GM18517 (cell line): ENCODE measurements at regions not wholly inside any gene's neighbourhood (a gene's known extent, or its start where the extent isn't known, plus 50 kb on each side); places are given as distances from the start of the nearest gene placed in this dataset.
"Not testable (repeated sequence)": the region's sequence is repeated elsewhere in the genome, so short reads cannot be mapped to it uniquely, and the experiment has no call there.

Source experiments
- ATAC-seq: cut with Tn5 transposase; IDR thresholded peaks from one replicate; pipeline ENCODE4 v1.9.1; 2021; ENCODE audit warnings: mild to moderate bottlenecking, moderate library complexity; ENCODE audit not compliant: unreplicated experiment

DNA sequence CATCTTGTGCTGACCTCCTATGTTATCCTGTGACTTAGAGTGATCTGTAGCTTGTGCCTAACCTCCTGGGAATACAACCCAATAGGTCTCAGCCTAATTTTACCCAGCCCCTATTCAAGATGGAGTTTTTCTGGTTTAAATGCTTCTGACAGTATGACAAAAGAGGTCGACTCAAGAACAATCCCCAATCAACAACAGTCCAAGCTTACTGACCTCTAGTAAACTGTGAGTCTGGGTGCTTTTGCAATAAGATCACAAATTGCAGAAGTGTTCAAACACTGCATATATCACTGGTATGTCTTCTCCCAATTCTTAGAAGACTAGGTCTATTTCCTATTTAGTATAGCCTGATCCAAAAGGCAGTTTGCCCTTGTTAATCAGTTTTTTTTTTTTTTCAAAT is 323.5 kb upstream of the PTGER4 start:
- ATAC-seq, result no peak

- no peak for ATAC-seq
Observed at GRCh38 chr5:40355846-40356245, 323.9 kb upstream of the PTGER4 start.

DNA sequence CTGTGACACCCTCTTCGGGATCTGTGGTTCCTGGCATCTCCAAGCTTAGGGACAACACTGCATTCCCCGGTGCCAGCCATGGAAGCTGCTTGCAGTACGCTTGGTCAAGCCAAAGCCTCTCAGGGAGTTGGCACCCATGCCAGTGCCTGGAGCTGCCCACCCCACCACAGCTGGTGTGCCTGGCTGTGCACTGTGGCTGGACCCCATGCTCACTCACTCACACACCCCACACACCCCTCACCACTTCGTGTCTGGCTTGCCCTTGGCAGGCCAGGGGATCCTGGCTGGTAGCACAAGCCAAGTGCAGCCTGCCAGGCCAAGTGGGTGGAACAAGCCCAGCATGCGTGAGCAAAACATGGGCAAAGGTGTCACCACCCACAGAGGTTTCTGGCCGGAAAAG is 324.5 kb upstream of the PTGER4 start:
- ATAC-seq, result no peak

GRCh38 chr5:40354171-40354570 is 325.5 kb upstream of the PTGER4 start:
- no peak for ATAC-seq

DNA sequence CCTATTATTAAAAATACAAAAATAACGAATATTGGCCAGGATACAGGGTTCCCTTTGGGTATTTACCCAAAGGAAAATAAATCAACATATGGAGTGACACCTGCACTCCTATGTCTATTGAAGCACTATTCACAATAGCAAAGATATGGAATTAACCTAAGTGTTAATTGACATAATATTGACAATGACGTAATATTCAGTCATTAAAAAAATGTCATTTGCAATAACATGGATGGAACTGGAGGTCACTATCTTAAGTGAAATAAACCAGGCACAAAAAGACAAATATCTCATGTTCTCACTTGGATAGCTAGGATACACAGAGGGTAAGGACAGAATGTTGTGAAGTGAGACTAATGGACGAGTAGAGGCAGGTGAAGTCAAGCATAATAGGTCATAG is 326.3 kb upstream of the PTGER4 start:
- no peak for ATAC-seq

DNA sequence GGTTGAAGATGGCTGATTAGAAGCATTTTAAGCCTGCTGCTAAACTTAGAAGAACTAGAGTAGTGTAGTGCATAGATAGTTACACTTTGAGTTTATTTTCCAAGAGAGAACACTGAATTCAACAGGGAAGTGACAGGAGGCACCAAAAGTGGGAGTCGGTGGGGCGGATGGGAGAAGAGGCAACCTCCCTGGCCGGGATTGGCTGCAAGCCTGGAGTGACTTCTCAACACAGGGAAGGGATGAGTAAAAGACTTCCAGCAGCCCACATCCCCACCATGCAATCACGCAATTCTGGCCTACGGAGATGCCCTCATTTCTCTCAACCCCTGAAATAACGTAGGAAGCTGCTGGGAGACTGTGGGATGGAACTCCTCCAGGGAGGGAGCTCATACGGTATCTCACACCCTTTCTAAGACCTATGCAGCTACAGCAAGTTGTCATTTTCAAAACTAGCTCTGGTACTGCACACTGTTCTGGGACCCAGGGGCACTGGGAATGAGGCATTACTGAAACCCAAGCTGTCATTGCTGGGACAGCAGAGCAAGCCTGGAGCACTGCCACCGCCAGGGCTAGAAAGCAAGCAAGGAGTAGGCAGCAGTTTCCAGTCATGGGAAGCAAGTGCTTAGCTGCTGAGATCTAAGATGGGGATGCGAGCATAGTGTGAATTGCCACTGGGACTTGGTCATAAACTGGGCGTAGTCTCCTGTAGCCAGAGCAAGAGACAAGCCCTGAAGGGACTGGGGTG is 331.6 kb upstream of the PTGER4 start:
- ATAC-seq, result no peak

DNA sequence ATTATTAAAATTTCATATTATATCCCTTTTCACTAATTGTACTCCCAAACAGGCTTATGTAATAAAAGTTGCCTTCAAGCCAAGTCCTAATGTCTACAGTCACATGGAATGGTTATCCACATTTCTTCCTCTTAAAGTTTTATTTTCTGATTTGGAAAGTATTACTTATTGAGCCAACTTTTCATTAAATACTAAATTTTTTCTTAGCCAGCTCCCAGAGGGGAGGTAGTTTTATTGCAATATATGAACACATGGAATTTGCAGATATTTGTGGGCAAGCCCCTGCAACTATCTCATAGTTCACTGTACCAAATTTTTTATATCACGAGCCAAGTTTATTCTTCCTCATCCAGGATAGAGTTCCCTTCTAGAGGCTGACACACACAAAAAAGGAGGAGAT is 332.8 kb upstream of the PTGER4 start:
- ATAC-seq, result no peak

GRCh38 chr5:40338434-40338833 is 341.3 kb upstream of the PTGER4 start:
- ATAC-seq, result not testable (repeated sequence)

DNA sequence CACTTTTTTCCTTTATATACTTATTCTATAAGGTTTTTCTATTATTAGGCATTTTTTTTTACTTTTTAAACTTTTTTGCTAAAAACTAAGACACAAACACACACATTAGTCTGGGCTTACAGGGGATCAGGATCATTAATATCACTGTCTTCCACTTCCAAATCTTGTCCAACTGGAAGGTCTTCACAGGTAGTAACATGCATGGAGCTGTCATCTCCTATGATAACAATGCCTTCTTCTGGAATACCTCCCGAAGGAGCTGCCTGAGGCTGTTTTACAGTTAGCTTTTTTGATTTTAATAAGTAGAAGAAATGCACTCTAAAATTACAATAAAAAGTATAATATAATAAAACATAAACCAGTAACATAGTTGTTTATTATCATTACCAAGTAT is 345.5 kb upstream of the PTGER4 start:
- ATAC-seq, result no peak

- peak; percentile 77 for ATAC-seq
Observed at GRCh38 chr5:40333459-40334241, 346.1 kb upstream of the PTGER4 start.

DNA sequence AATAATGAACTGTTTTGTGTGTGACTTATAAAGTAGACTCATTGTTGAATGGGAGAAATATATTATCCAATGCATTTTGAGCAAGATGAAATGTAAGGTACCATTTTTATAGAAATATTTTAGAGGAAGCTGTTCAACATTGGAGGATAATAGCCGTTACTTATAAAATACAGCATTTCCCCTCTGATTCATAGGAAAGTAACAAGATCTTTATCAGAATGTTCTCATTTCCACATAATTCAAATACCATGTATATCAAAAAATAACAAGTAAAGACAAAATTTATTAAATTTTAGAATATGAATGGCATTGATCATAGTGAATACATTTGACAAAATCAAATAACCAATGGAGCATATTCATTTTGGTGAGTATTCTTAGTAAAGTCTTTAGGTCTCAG is 346.7 kb upstream of the PTGER4 start:
- no peak for ATAC-seq

DNA sequence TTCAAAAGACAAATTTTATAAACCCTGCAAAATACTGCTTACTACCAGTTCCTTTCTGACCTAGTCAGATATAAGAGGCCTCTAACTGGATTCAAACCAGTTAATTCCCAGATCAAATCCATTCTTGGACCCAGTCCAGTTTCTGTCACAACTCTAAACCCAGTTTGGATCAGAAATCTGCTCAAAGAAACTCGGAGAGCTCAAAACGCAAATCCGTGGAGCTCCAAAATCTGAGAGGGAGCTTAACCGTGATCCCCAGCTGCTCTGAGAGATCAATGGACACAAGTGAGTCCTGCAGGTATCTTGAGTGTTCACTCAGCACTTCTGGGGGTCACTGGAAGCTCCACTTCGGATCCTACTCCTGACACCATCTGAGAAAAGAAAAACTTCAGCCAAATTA is 348.1 kb upstream of the PTGER4 start:
- ATAC-seq, result no peak

GRCh38 chr5:40321514-40321913 is 358.2 kb upstream of the PTGER4 start:
- no peak for ATAC-seq

DNA sequence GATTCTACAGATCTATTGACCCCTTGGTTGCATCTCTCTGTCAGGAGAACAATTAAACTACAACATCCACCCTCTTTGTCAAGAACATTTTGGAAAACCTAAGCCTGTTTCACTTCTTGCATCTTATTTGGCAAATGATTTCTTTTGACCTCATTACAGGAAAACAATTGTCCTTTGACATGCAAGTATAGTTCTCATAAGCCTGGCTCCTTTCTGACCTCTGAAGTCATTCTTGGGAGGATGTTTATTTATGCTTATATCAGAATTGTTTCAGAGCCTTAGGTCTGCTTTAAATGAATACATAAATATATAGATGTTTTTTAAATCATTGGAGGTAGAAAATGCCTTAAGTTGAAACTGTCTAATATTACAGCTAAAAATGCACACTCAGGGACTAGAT is 361.3 kb upstream of the PTGER4 start:
- ATAC-seq, result no peak

DNA sequence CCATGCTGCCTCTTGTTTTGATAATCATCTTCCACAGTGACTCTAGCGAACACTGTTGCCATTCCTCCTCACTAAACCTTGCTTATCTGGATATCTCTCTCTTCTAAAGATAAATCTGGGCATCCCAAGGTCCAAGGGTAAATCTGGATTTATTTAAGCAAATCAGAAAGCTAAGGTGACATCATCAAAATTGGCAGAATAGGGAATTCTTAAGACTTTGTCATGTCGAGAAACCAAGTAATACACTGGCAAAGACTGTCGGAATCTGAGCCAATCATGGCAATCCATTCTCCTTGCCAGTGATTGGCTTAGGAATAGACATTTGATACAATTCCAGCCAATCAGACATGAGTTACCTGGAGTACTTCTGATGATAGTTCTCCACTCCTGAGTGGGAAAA is 362.7 kb upstream of the PTGER4 start:
- no peak for ATAC-seq

DNA sequence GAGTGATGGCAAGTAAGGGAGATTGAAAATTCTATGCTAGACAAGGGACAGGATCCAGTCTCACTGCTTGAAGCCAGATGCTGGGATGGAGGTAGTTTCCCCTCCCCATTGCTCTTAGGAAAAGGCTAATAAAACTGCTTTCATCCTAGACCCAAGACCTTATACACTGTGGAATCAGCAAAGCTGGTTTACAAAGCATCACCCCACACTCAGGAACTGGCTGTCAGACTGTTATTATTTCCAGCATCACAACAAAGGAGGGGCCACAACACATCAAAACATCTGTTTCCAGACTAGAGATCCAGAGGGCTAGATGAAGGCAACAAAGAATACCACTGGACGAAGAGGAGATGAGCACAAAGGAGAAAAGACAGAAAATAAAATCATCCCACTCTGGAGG is 364.6 kb upstream of the PTGER4 start:
- no peak for ATAC-seq

- no peak for ATAC-seq
Observed at GRCh38 chr5:40314275-40314674, 365.4 kb upstream of the PTGER4 start.

DNA sequence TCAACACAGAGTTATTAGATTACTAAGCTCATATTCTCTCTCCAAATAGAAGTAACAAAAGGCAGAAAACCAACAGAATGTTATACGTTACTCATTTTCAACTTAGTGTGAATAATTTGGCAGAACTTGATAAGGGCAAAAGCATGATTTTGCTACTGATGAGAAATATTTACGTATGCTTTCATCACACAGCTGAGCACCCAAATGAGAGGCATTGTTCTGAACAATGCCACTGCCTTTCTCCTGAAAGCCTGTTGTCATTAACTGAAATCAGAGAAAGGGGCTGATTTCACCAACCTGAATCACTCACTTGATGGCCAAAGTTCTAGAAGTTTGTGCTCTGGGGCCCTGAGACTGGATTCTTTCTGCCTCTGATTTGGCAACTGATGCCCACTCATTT is 367.5 kb upstream of the PTGER4 start:
- no peak for ATAC-seq

- no peak for ATAC-seq
Observed at GRCh38 chr5:40309851-40310250, 369.9 kb upstream of the PTGER4 start.

DNA sequence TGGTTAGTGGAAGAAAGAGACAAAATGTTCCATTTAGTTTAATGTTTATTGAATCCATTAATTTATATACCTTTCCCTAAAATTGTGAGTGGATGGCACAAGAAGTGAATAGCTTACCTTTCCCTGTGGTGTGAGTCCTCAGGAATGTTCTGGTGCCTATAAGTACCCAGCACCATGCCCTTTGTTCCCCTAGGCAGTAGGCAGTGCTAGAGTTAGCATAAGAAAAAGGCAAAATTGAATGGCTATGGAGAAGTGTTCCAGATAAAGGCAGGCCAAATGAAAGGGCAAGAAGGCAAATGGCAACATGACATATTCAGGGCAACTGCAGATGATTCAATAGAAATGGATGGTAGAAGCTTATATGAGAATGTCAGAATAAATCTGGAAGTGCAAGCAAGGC is 370.8 kb upstream of the PTGER4 start:
- ATAC-seq, result no peak

DNA sequence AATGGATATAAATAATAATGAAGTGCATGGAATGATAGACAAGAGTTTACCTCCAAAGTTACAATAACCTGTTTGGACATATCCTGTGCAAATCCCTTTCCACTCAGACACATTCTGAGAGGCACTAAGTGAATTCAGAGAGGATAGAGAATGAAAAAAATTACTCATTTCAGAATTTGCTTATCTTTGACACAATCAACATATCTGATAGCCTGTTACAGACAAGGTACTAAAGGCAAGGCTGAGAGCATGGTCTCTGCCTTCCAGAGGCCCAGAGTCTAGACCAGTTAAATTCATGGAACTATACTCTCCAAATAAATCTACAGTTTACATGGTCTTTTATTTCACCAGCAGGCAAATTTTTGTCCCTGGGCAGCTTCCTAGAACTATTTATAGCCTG is 371.8 kb upstream of the PTGER4 start:
- no peak for ATAC-seq

GRCh38 chr5:40306869-40307487 is 372.7 kb upstream of the PTGER4 start:
- ATAC-seq, result no peak
